ENCODE measurements at regions not wholly inside any gene's neighbourhood (a gene's known extent, or its start where the extent isn't known, plus 50 kb on each side); places are given as distances from the start of the nearest gene placed in this dataset.

GRCh38 chr6:121998631-121999030 is 400.8 kb upstream of the HSF2 start:
- intact Hi-C loops (cut with DNase I): no loop called here
- no peak for DNase-seq

GRCh38 chr6:121999456-122000065 is 399.9 kb upstream of the HSF2 start:
- DNase-seq: no peak
- intact Hi-C loops (cut with DNase I): no loop called here

- intact Hi-C loops (cut with DNase I): no loop called here
- no peak for DNase-seq
These were observed 393.8 kb upstream of the HSF2 start for GRCh38 chr6:122005661-122006060.

GRCh38 chr6:122007339-122007738 is 392.1 kb upstream of the HSF2 start:
- intact Hi-C loops (cut with DNase I): no loop called here
- DNase-seq: no peak

GRCh38 chr6:122008101-122008999 is 391.1 kb upstream of the HSF2 start:
- DNase-seq: no peak
- intact Hi-C loops (cut with DNase I): no loop called here

- intact Hi-C loops (cut with DNase I): no loop called here
- DNase-seq: no peak
These were observed 390.5 kb upstream of the HSF2 start for GRCh38 chr6:122009000-122009350.

GRCh38 chr6:122012578-122012977 is 386.9 kb upstream of the HSF2 start:
- no peak for DNase-seq
- intact Hi-C loops (cut with DNase I): no loop called here

- intact Hi-C loops (cut with DNase I): no loop called here
- no peak for DNase-seq
These were observed 384.5 kb upstream of the HSF2 start for GRCh38 chr6:122014961-122015360.

GRCh38 chr6:122020588-122021264 is 378.7 kb upstream of the HSF2 start:
- no peak for DNase-seq
- intact Hi-C loops (cut with DNase I): no loop called here

- intact Hi-C loops (cut with DNase I): no loop called here
These were observed 374.3 kb upstream of the HSF2 start for GRCh38 chr6:122025104-122025503.

GRCh38 chr6:122026582-122027369 is 372.7 kb upstream of the HSF2 start:
- DNase-seq: no peak
- intact Hi-C loops (cut with DNase I): no loop called here

More at GRCh38 chr6:122025104-122025503, 374.3 kb upstream of the HSF2 start:
- DNase-seq: no peak

GRCh38 chr6:122028933-122029522 is 370.4 kb upstream of the HSF2 start:
- DNase-seq: no peak
- intact Hi-C loops (cut with DNase I): no loop called here

- peak in 5 of 42 donors; percentile 5 to 29 (median 20) for DNase-seq
- intact Hi-C loops (cut with DNase I): no loop called here
These were observed 365.8 kb upstream of the HSF2 start for GRCh38 chr6:122033564-122034181.

GRCh38 chr6:122035173-122035572 is 364.3 kb upstream of the HSF2 start:
- DNase-seq: no peak
- intact Hi-C loops (cut with DNase I): no loop called here

- no peak for DNase-seq
- intact Hi-C loops (cut with DNase I): no loop called here
These were observed 359.2 kb upstream of the HSF2 start for GRCh38 chr6:122040261-122040660.

- intact Hi-C loops (cut with DNase I): no loop called here
- no peak for DNase-seq
These were observed 357.1 kb upstream of the HSF2 start for GRCh38 chr6:122042380-122042779.

GRCh38 chr6:122042960-122043735 is 356.3 kb upstream of the HSF2 start:
- intact Hi-C loops (cut with DNase I): no loop called here
- no peak for DNase-seq

- DNase-seq: no peak
- intact Hi-C loops (cut with DNase I): no loop called here
These were observed 350.9 kb upstream of the HSF2 start for GRCh38 chr6:122048570-122048969.

All from head of caudate nucleus (tissue), 42 donors.